ES-I3 (cell line): ENCODE measurements at regions not wholly inside any gene's neighbourhood (a gene's known extent, or its start where the extent isn't known, plus 50 kb on each side); places are given as distances from the start of the nearest gene placed in this dataset.

ENCODE experiments used
- H3K36me3 ChIP-seq: 2 replicates; pipeline ENCODE4 v1.6.1; 2013; ENCODE audit warnings: mild to moderate bottlenecking, low read length, control low read depth, moderate library complexity; ENCODE audit not compliant: insufficient read depth
- H3K4me1 ChIP-seq: 2 replicates; pipeline ENCODE4 v1.6.1; 2013; ENCODE audit warnings: mild to moderate bottlenecking, control low read depth, low read length; ENCODE audit not compliant: insufficient read depth
- H3K9ac ChIP-seq: 2 replicates; pipeline ENCODE4 v1.6.1; 2013; ENCODE audit warnings: low read depth, mild to moderate bottlenecking, low read length, moderate library complexity
- H3K9me3 ChIP-seq: 2 replicates; pipeline ENCODE4 v1.6.1; 2013; ENCODE audit warnings: mild to moderate bottlenecking, low read length, moderate library complexity; ENCODE audit not compliant: control insufficient read depth, insufficient read depth

DNA sequence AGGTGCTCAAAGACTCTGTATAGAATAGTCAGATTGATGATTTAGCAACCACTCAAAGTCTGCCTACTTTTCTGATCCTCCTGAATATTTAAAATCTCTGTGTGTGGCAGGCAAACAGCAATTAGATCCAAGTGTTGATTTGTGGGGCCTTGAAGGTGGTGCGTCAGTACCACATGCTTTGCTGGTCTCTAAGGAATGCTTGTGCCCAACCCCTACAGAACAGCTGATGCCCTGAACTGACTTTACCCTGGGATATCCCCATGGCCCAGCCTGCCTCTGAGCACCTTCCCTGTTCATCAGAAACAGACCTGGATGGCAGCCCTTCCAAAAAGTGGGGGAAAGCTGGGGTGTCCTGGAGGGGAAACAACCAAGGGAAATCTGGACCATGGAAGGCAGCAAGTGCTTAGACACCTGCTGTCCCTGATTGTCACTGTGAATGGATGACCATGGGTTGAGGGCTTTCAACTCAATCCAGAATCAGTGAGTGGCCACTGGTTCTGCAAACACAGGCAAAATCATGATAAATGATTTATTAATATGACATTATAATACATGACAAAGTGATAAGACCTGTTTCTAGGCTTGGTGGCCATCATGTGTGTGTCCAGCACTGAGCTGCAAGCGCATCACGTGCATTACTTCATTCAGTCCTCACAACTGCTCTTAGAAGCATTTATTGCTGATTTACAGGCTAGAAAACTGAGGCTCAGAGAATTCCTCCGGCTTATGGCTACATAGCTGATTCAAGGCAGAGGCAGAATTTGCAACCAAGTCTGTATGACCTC, 76.1 kb upstream of the TPM1 start:
- Histone ChIP-seq H3K9ac (no peak overlapping the region), H3K36me3 (no peaks in the 10 kb centered on the region), H3K4me1 (peaks cover 4% of the 10 kb centered on the region; the same call in 1 of the 2 replicates), H3K9me3 (no peaks in the 10 kb centered on the region)

DNA sequence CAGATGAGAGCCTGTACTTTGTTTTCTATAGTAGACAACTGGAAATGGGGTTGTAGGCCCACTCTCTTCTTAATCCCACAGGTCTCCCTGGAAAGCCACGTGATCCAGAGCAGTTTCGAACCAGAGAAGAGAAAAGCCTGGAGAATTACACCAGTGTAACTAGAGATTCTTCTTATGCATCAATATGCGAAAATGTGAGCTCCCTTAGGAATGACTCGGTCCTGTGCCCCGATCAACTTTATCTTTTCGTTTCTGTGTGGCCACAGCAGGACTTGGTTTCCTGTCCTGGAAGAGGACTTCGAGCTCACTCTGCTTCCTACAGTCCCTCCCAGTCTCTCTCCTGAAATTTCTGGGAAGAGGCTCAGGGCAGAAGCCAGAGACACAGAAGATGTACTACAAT, 73.8 kb upstream of the TPM1 start:
- Histone ChIP-seq H3K36me3 (no peaks in the 10 kb centered on the region), H3K9ac (no peak overlapping the region), H3K9me3 (no peaks in the 10 kb centered on the region), H3K4me1 (peaks cover 4% of the 10 kb centered on the region; the same call in 1 of the 2 replicates)

DNA sequence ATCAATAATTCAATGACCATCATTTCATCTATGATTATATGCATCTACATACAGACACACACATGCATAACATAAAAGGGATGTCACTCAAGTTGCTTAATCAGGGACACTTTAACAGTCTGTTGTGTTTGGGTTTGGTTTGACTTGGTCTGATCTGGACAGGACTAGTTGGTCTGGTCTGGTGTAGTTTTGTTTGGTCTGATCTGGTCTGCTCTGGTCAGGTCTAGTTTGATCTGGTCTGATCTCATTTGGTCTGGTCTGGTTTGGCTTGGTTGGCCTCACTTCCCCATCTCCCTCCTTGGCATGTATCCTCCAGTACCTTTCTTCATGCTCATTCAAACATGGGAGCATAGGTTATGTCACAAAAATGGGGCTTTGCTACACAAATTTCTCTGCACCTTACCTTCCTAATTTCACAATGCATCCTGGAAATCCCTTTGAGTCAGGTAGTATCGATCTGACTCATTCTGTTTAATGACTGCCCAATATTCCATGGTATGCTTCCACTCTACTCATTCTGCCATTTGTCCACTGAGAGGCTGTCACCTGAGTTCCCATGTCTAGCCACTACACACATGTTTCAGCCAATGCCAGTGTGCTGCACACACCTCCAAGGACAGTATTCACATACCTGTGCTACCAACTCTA, 73.0 kb upstream of the TPM1 start:
- Histone ChIP-seq H3K9me3 (no peaks in the 10 kb centered on the region), H3K4me1 (peaks cover 4% of the 10 kb centered on the region; the same call in 1 of the 2 replicates), H3K9ac (no peak overlapping the region), H3K36me3 (no peaks in the 10 kb centered on the region)

DNA sequence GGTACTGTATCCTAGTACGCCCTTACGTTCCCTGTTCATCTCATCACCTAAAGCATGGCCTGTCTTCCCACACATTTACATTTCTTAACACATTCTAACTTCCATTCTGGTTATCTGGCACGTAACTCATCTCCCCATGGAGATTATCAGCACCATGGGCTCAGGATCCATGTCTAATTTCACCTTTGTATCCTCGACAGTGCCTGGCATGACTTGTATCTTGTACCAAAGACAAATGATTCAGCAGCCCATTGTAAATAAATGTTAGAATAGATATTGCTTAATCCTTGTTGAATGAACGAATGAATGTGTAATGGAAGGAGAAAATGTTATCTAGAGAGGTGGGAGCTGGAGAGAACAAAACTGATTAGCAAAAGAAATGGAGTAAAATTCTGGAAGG, 69.7 kb upstream of the TPM1 start:
- Histone ChIP-seq H3K4me1 (peaks cover 14% of the 10 kb centered on the region), H3K36me3 (no peaks in the 10 kb centered on the region), H3K9me3 (no peaks in the 10 kb centered on the region), H3K9ac (no peak overlapping the region)

DNA sequence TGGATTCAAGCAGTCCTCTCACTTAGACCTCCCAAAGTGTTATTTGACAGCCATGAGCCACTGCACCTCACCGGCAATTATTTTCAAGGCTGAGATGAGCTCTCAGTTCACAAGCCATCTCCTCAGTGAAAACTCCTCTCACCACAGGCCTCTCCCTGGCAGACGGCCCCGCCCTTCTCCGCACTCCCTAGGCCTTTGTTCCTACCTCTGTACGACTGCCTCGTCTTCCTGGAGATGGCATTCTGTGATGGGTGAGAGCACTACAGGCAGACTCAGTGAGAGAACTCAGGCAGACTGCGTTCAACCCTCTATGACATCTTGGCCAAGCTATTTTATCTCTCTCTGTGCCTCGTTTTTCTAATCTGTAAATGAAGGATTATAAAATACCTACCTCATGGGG, 67.0 kb upstream of the TPM1 start:
- Histone ChIP-seq H3K36me3 (no peaks in the 10 kb centered on the region), H3K4me1 (peaks cover 9% of the 10 kb centered on the region; the same call in 1 of the 2 replicates), H3K9me3 (no peaks in the 10 kb centered on the region), H3K9ac (no peak overlapping the region)

DNA sequence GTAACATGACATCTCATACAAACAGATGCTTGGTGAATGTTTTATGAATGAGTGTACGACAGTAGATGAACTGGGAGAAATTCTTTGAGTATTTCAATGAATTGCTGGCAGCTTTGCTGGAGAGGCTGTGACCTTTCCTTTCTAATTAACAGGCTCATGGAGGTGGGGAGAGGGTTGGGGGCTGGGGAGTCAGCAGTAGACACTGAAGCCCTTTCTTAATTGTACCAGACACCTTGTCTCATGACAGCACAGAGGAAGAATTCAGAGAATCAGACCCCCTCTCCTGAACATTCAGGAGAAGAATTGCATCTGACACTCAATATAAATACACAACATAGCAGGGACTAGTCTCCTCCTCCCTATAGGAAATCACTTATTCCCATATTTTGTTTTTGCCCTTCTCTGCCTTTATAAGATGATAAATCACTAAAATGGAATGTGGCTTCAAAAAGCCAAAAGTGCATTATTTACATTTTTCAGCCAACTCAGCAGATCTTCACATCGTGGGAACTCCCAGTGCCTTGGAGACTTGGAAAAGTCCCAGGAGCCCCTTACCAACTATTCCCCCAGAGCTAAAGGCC, 66.2 kb upstream of the TPM1 start:
- H3K9me3 ChIP-seq = no peaks in the 10 kb centered on the region
- no peaks in the 10 kb centered on the region for H3K36me3 ChIP-seq
- H3K9ac ChIP-seq = no peak overlapping the region
- peaks cover 9% of the 10 kb centered on the region; the same call in 1 of the 2 replicates for H3K4me1 ChIP-seq

DNA sequence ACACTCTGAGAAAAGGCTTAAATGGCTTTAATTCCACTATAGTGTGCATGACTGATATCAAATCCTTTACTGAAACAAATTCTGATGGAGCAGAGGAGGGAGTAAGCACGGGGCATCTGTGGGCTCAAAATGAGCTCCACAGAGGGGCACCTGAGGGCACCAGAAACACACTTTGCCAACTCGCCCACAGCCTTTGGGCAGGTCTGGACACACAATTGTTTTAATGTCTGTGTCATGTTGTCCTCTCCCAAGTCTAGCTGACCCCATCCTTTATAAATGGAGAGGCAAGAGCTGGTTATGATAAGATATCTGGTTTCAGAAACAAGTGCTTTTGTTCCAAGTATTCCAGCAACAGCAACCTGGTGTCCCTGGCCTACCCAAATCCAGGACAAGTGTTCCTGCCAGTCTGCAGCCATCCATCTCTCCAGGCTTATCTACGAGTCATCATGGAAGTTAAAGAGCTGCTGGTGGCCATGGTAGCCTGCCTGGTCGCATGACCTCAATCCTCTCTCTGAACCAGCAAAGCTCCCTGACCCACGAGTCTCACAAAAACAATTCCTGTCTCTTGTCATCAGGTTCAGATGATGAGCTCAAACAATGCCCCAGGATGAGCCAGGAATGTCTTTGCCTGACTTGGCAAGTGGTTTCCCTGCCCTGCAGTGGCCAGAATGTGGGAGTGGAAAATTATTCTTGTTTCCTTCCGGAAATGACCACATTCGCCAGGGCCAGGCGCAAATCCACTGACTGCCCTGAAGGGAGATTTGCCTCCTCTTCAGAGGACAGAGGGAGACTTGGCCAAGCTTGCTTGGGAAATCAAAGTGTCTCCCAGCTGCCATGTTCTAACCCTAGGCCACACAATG, 64.4 kb upstream of the TPM1 start:
- H3K9me3 ChIP-seq = no peaks in the 10 kb centered on the region
- no peaks in the 10 kb centered on the region for H3K36me3 ChIP-seq
- peaks cover 9% of the 10 kb centered on the region; the same call in 1 of the 2 replicates for H3K4me1 ChIP-seq

DNA sequence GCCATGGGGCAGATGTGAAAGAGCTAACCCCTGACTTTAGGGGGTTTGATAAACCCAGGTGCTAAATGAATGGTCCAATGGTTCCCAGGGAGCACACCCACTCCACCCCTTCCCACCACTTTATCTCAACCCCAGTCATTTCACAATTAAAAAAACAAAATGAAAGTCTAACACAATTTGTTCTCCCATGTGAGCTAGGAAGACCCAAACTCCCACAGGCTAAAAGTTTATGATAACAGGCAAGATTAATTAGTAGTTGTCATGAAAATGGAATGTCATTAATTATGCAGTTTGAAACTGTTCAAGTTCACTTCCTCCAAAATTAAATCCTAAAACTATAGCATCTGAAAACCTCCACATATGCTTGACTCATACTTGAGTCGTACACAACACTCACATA, 63.3 kb upstream of the TPM1 start:
- no peaks in the 10 kb centered on the region for H3K9me3 ChIP-seq
- no peaks in the 10 kb centered on the region for H3K36me3 ChIP-seq
- peaks cover 9% of the 10 kb centered on the region; the same call in 1 of the 2 replicates for H3K4me1 ChIP-seq
- H3K9ac ChIP-seq = no peak overlapping the region

More for the DNA sequence above, 64.4 kb upstream of the TPM1 start:
- no peak overlapping the region for H3K9ac ChIP-seq

DNA sequence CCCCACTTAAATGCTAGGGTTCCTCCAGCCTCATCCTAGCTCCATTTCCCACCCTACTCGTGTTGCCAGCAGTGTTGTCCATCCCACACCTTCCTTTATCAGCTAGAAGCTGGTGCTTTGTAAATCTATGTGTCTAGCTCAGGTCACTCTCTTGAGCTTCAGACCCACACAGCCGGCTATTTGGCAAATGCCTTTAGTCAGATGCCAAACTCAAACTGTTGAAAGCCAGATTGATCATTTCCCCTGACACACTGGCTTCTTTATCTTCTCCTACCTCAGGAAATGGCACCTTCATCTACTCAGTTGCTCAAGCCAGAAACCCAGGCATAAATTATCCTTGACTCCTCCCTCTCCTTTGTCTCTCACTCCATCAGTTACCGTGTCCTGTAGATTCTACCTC, 61.5 kb upstream of the TPM1 start:
- no peaks in the 10 kb centered on the region for H3K36me3 ChIP-seq
- no peaks in the 10 kb centered on the region for H3K9me3 ChIP-seq
- no peak overlapping the region for H3K9ac ChIP-seq
- peaks cover 11% of the 10 kb centered on the region for H3K4me1 ChIP-seq

DNA sequence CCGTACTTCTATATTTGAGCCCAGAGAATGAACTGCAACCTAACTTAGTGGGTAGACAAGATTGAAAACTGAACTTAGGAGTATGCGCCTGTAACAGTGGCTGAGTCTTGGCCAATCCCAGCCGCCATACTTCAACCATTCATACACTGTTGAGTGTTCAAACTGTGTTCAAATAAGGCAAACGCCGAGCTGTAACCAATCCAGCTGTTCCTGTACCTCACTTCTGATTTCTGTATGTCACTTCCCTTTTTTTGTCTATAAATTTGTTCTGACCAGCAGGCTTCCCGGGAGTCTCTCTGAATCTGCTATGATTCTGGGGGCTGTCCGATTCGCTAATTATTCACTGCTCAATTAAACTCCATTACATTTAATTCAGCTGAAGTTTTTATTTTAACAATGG, 58.6 kb upstream of the TPM1 start:
- Histone ChIP-seq H3K9ac (no peak overlapping the region), H3K36me3 (no peaks in the 10 kb centered on the region), H3K9me3 (no peaks in the 10 kb centered on the region), H3K4me1 (peaks cover 7% of the 10 kb centered on the region; the same call in 1 of the 2 replicates)

DNA sequence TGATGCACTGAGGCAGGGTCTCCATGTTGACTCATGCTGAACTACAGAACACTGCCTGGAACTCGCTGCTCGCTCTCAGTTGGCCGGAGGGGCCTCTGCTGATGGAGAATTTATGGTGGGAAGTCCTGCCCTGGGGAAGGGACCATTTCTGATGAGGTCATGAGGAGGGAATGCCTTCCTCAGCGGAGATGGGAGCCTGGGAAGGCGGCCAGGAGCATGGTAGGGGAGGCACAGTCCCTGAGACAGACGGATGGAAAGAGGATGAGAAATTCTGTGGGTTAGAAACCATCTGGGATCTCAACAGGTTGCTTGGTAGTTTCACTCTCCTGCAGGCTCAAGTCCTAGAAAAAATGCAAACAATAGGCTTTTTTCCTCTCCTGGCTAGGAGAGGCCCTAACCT, 56.8 kb upstream of the TPM1 start:
- no peaks in the 10 kb centered on the region for H3K9me3 ChIP-seq

DNA sequence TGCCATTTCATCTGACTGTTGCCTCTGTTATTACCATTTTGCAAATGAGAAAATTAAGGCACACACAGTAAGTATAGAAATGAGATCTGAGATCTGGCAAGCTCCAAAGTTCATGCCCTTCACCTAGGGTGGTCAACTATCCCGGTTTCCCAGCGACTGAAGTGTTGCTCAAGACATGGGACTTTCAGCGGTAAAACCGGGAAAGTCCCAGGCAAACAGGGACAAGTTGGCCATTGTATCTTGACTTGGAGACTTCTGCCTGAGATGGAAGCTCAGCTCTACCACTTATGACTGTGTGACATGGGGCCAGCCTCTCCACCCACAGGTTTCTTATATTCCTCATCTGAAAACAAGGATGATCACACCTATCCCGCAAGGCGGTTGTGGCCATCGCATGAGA, 55.6 kb upstream of the TPM1 start:
- Histone ChIP-seq H3K9ac (no peak overlapping the region), H3K4me1 (peaks cover 7% of the 10 kb centered on the region; the same call in 1 of the 2 replicates), H3K36me3 (no peaks in the 10 kb centered on the region), H3K9me3 (no peaks in the 10 kb centered on the region)

More for the DNA sequence above, 56.8 kb upstream of the TPM1 start:
- Histone ChIP-seq H3K9ac (no peak overlapping the region), H3K4me1 (peaks cover 7% of the 10 kb centered on the region; the same call in 1 of the 2 replicates), H3K36me3 (no peaks in the 10 kb centered on the region)

DNA sequence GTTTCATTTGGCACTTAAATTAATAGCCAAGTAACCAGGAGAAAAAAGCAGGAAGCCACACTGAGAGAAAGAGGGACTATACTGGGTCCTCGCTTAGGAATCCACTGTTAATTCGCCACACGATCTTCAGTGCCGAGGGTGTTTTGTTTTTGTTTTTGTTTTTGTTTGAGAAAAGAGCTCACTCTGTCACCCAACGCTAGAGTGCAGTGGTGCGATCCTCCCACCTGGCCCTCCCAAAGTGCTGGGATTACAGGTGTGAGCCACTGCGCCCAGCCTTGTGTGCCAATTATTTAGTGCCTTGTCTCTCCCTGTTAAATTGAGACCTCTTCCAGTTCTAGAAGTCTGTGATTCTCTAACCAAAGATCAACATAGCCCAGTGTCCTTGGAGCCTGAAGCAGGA, 53.8 kb upstream of the TPM1 start:
- no peaks in the 10 kb centered on the region for H3K36me3 ChIP-seq
- H3K4me1 ChIP-seq = peaks cover 12% of the 10 kb centered on the region

More for the DNA sequence above, 53.8 kb upstream of the TPM1 start:
- H3K9ac ChIP-seq = no peak overlapping the region
- H3K9me3 ChIP-seq = no peaks in the 10 kb centered on the region
